ENCODE measurements at regions not wholly inside any gene's neighbourhood (a gene's known extent, or its start where the extent isn't known, plus 50 kb on each side); places are given as distances from the start of the nearest gene placed in this dataset.

DNA sequence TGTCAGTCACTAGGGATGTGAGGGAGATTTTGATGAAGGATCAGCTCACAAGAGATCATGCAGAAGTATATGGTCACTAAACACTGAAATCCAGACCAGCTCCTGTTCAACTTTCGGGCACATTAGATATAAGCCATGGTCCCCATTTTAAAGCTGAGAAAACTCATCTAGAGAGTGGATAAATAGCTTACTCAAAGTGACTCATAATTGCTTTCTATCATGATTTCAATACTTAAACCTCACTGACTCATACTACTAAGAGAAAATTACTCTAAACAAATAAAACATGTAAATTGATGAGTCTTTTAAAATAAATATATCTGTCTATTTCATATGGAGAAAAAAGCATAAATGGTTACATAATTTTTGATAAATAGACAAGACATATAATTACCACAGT is 567.7 kb downstream of the TLR4 start:
- no peak for DNase-seq
- no peak overlapping the region for H3K4me3 ChIP-seq (ENCODE audit: low read length)
- intact Hi-C loops (cut with micrococcal nuclease): no loop called here
- 75% methylated on average over 1 of the region's 1 CpG for WGBS (ENCODE audit: insufficient coverage)
- no peak for ATAC-seq
- H3K36me3 ChIP-seq (ENCODE audit: control insufficient read depth, insufficient read depth, low read length): no peaks in the 10 kb centered on the region
- Mint-ChIP-seq H3K4me1 (no peaks in the 10 kb centered on the region), H3K27me3 (ENCODE audit: low read depth in 2 of 2) (no peaks in the 10 kb centered on the region), H3K9me3 (peaks cover 0 to 5% of the 10 kb centered on the region in 2 donors), H3K27ac (no peak overlapping the region), H3K36me3 (no peaks in the 10 kb centered on the region), H3K4me3 (no peak overlapping the region)
- H3K27ac ChIP-seq (ENCODE audit: low read length): no peak overlapping the region
- H3K4me1 ChIP-seq (ENCODE audit: control insufficient read depth, insufficient read depth, low read length): no peaks in the 10 kb centered on the region
- no peak for TF ChIP-seq CTCF (IDR thresholded peaks at IDR 0.05)
- no peaks in the 10 kb centered on the region for H3K9me3 ChIP-seq (ENCODE audit: control insufficient read depth, insufficient read depth, low read length)
- no peaks in the 10 kb centered on the region for H3K27me3 ChIP-seq (ENCODE audit: control insufficient read depth, insufficient read depth, low read length)

DNA sequence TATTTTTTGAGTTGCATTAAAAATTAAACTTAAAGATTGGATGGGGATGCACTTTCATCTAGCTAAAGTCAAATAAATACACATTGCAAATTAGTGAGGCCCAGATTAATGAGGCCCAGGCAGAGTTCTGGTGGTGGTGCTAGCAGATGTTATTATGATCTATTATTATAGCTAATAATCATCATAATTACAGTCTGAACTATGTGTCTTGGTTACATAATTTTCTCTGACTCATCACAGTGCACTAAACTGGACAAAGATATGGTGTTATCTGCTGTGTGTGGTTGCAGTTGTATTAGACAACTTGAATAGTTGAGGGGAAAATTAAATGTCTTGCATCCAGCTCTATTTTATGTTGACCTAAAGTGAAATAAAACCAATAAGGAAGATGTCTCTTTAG is 568.8 kb downstream of the TLR4 start:
- ATAC-seq (no peak), DNase-seq (no peak)
- intact Hi-C loops (cut with micrococcal nuclease): no loop called here
- no peak overlapping the region for H3K4me3 ChIP-seq (ENCODE audit: low read length)
- no peaks in the 10 kb centered on the region for H3K27me3 ChIP-seq (ENCODE audit: control insufficient read depth, insufficient read depth, low read length)
- TF ChIP-seq CTCF (IDR thresholded peaks at IDR 0.05): no peak
- no peak overlapping the region for H3K27ac ChIP-seq (ENCODE audit: low read length)
- H3K9me3 ChIP-seq (ENCODE audit: control insufficient read depth, insufficient read depth, low read length): no peaks in the 10 kb centered on the region
- no peaks in the 10 kb centered on the region for H3K36me3 ChIP-seq (ENCODE audit: control insufficient read depth, insufficient read depth, low read length)
- H3K27me3 Mint-ChIP-seq (ENCODE audit: low read depth in 2 of 2): no peaks in the 10 kb centered on the region
- H3K9me3 Mint-ChIP-seq: peaks cover 3 to 8% of the 10 kb centered on the region in 2 donors
- H3K27ac Mint-ChIP-seq: no peak overlapping the region
- no peaks in the 10 kb centered on the region for H3K4me1 ChIP-seq (ENCODE audit: control insufficient read depth, insufficient read depth, low read length)
- no peak overlapping the region for H3K4me3 Mint-ChIP-seq
- no peaks in the 10 kb centered on the region for H3K36me3 Mint-ChIP-seq
- H3K4me1 Mint-ChIP-seq: no peaks in the 10 kb centered on the region

GRCh38 chr9:118276784-118277183 is 572.6 kb downstream of the TLR4 start:
- DNase-seq (no peak), ATAC-seq (no peak)
- TF ChIP-seq CTCF (IDR thresholded peaks at IDR 0.05): no peak
- Histone ChIP-seq H3K36me3 (ENCODE audit: control insufficient read depth, insufficient read depth, low read length) (no peaks in the 10 kb centered on the region), H3K9me3 (ENCODE audit: control insufficient read depth, insufficient read depth, low read length) (no peaks in the 10 kb centered on the region), H3K27me3 (ENCODE audit: control insufficient read depth, insufficient read depth, low read length) (no peaks in the 10 kb centered on the region), H3K4me3 (ENCODE audit: low read length) (no peak overlapping the region), H3K4me1 (ENCODE audit: control insufficient read depth, insufficient read depth, low read length) (no peaks in the 10 kb centered on the region), H3K27ac (ENCODE audit: low read length) (no peak overlapping the region)
- intact Hi-C loops (cut with micrococcal nuclease): no loop called here
- Mint-ChIP-seq H3K36me3 (no peaks in the 10 kb centered on the region), H3K4me3 (no peak overlapping the region), H3K9me3 (peaks cover 3 to 5% of the 10 kb centered on the region in 2 donors), H3K27ac (no peak overlapping the region), H3K4me1 (no peaks in the 10 kb centered on the region), H3K27me3 (ENCODE audit: low read depth in 2 of 2) (no peaks in the 10 kb centered on the region)
- 85% methylated on average over 6 of the region's 6 CpGs for WGBS (ENCODE audit: insufficient coverage)

GRCh38 chr9:118281772-118282171 is 577.6 kb downstream of the TLR4 start:
- H3K27ac ChIP-seq (ENCODE audit: low read length): no peak overlapping the region
- H3K27me3 ChIP-seq (ENCODE audit: control insufficient read depth, insufficient read depth, low read length): no peaks in the 10 kb centered on the region
- H3K36me3 ChIP-seq (ENCODE audit: control insufficient read depth, insufficient read depth, low read length): no peaks in the 10 kb centered on the region
- H3K4me3 ChIP-seq (ENCODE audit: low read length): no peak overlapping the region
- H3K4me3 Mint-ChIP-seq: no peak overlapping the region
- H3K36me3 Mint-ChIP-seq: no peaks in the 10 kb centered on the region
- H3K9me3 Mint-ChIP-seq: peaks cover 9 to 10% of the 10 kb centered on the region in 2 donors
- WGBS (ENCODE audit: insufficient coverage): 55% methylated on average over 3 of the region's 3 CpGs
- H3K27me3 Mint-ChIP-seq (ENCODE audit: low read depth in 2 of 2): no peaks in the 10 kb centered on the region
- H3K4me1 Mint-ChIP-seq: no peaks in the 10 kb centered on the region
- H3K9me3 ChIP-seq (ENCODE audit: control insufficient read depth, insufficient read depth, low read length): no peaks in the 10 kb centered on the region
- DNase-seq: no peak
- no peak for TF ChIP-seq CTCF (IDR thresholded peaks at IDR 0.05)
- intact Hi-C loops (cut with micrococcal nuclease): no loop called here
- H3K27ac Mint-ChIP-seq: no peak overlapping the region
- no peak for ATAC-seq
- no peaks in the 10 kb centered on the region for H3K4me1 ChIP-seq (ENCODE audit: control insufficient read depth, insufficient read depth, low read length)

Data from natural killer cell (primary cell).